GM12875 (cell line): ENCODE measurements at regions not wholly inside any gene's neighbourhood (a gene's known extent, or its start where the extent isn't known, plus 50 kb on each side); places are given as distances from the start of the nearest gene placed in this dataset.

Experiments
- H3K4me3 ChIP-seq: one replicate; pipeline ENCODE4 v1.5.1; 2011; ENCODE audit warnings: low read depth, low read length, control low read depth
- CTCF ChIP-seq: IDR thresholded peaks from 2 replicates; pipeline ENCODE4 v1.5.1; 2011; ENCODE audit warnings: low read depth, mild to moderate bottlenecking, control low read depth, inconsistent platforms, low read length, moderate library complexity, borderline replicate concordance; ENCODE audit not compliant: insufficient read depth

GRCh38 chr3:10697918-10698317 is 118.1 kb upstream of the SLC6A11 start:
- TF ChIP-seq CTCF, result no peak
- H3K4me3 ChIP-seq, result no peak overlapping the region

- TF ChIP-seq CTCF, result no peak
- H3K4me3 ChIP-seq, result no peak overlapping the region
Observed at GRCh38 chr3:10700821-10701220, 115.2 kb upstream of the SLC6A11 start.

- no peak overlapping the region for H3K4me3 ChIP-seq
- no peak for TF ChIP-seq CTCF
Observed at GRCh38 chr3:10702961-10703740, 112.9 kb upstream of the SLC6A11 start.

- TF ChIP-seq CTCF, result peak; percentile 15; the same call in 1 of the 2 replicates
- H3K4me3 ChIP-seq, result no peak overlapping the region
Observed at GRCh38 chr3:10703875-10704274, 112.2 kb upstream of the SLC6A11 start.

GRCh38 chr3:10706156-10706739 is 109.8 kb upstream of the SLC6A11 start:
- TF ChIP-seq CTCF, result no peak
- H3K4me3 ChIP-seq, result no peak overlapping the region

- H3K4me3 ChIP-seq, result no peak overlapping the region
- no peak for TF ChIP-seq CTCF
Observed at GRCh38 chr3:10706740-10707399, 109.2 kb upstream of the SLC6A11 start.
